SK-N-SH treated with all-trans-retinoic acid at 6 μM for 48 hours (cell line): ENCODE measurements at regions not wholly inside any gene's neighbourhood (a gene's known extent, or its start where the extent isn't known, plus 50 kb on each side); places are given as distances from the start of the nearest gene placed in this dataset.
"Not testable (repeated sequence)": the region's sequence is repeated elsewhere in the genome, so short reads cannot be mapped to it uniquely, and the experiment has no call there.

ENCODE experiments used
- ATAC-seq: fragments of 200-7000 bp; cut with Tn5 transposase; 3 replicates; pipeline ENCODE4 v1.9.1; 2020; ENCODE audit warnings: mild to moderate bottlenecking, moderate library complexity
- ARNTL ChIP-seq: fragments of 450-650 bp; formaldehyde crosslinking; IDR thresholded peaks from 2 replicates; pipeline ENCODE4 v1.5.0; 2020; ENCODE audit warnings: low read depth, mild to moderate bottlenecking, moderate library complexity, borderline replicate concordance
- BACH2 ChIP-seq: fragments of 250-450 bp; sonication (Bioruptor Pico); IDR thresholded peaks from 2 replicates; pipeline ENCODE4 v1.9.0; 2021; ENCODE audit warnings: mild to moderate bottlenecking, borderline replicate concordance
- CREB5 ChIP-seq: fragments of 250-450 bp; sonication (Bioruptor Pico); IDR thresholded peaks from 2 replicates; pipeline ENCODE4 v1.5.1; 2020; ENCODE audit warnings: low read depth, mild to moderate bottlenecking, moderate library complexity
- CSDC2 ChIP-seq: fragments of 250-450 bp; sonication (Bioruptor Pico); IDR thresholded peaks from 2 replicates; pipeline ENCODE4 v1.5.0; 2020; ENCODE audit warnings: mild to moderate bottlenecking, moderate library complexity
- ESRRG ChIP-seq: fragments of 250-450 bp; sonication (Bioruptor Pico); IDR thresholded peaks from 2 replicates; pipeline ENCODE4 v1.6.1; 2021; ENCODE audit warnings: mild to moderate bottlenecking
- ISL1 ChIP-seq: fragments of 250-450 bp; sonication (Bioruptor Pico); IDR thresholded peaks from 2 replicates; pipeline ENCODE4 v2.1.2; 2022; ENCODE audit warnings: mild to moderate bottlenecking, moderate library complexity
- OSR1 ChIP-seq: fragments of 250-450 bp; sonication (Bioruptor Pico); IDR thresholded peaks from 2 replicates; pipeline ENCODE4 v1.8.0; 2022; ENCODE audit warnings: moderate library complexity, mild to moderate bottlenecking, inconsistent platforms
- PATZ1 ChIP-seq: fragments of 250-450 bp; sonication (Bioruptor Pico); IDR thresholded peaks from 2 replicates; pipeline ENCODE4 v1.8.0; 2020; ENCODE audit warnings: mild to moderate bottlenecking, moderate library complexity, borderline replicate concordance
- POU6F1 ChIP-seq: fragments of 250-450 bp; sonication (Bioruptor Pico); IDR thresholded peaks from 2 replicates; pipeline ENCODE4 v1.8.0; 2021; ENCODE audit warnings: low read depth, mild to moderate bottlenecking, moderate library complexity, borderline replicate concordance
- PPARA ChIP-seq: fragments of 250-450 bp; sonication (Bioruptor Pico); IDR thresholded peaks from 2 replicates; pipeline ENCODE4 v1.5.0; 2020; ENCODE audit warnings: mild to moderate bottlenecking, borderline replicate concordance
- RARB ChIP-seq: fragments of 250-450 bp; sonication (Bioruptor Pico); IDR thresholded peaks from 2 replicates; pipeline ENCODE4 v1.8.0; 2021; ENCODE audit warnings: mild to moderate bottlenecking, moderate library complexity
- TCF4 ChIP-seq: fragments of 250-450 bp; sonication (Bioruptor Pico); IDR thresholded peaks from 2 replicates; pipeline ENCODE4 v1.8.0; 2021; ENCODE audit warnings: mild to moderate bottlenecking, moderate library complexity, borderline replicate concordance
- TSHZ2 ChIP-seq: fragments of 250-450 bp; sonication (Bioruptor Pico); IDR thresholded peaks from 2 replicates; pipeline ENCODE4 v1.5.0; 2020; ENCODE audit warnings: mild to moderate bottlenecking, moderate library complexity
- ZC3H10 ChIP-seq: fragments of 250-450 bp; sonication (Bioruptor Pico); IDR thresholded peaks from 2 replicates; pipeline ENCODE4 v1.5.1; 2021; ENCODE audit warnings: mild to moderate bottlenecking, moderate library complexity
- ZFP3 ChIP-seq: fragments of 250-450 bp; sonication (Bioruptor Pico); IDR thresholded peaks from 2 replicates; pipeline ENCODE4 v1.5.0; 2020; ENCODE audit warnings: mild to moderate bottlenecking, moderate library complexity
- ZFP30 ChIP-seq: fragments of 450-650 bp; formaldehyde crosslinking; IDR thresholded peaks from 2 replicates; pipeline ENCODE4 v1.5.0; 2022; ENCODE audit warnings: mild to moderate bottlenecking, moderate library complexity
- ZNF565 ChIP-seq: fragments of 450-650 bp; formaldehyde crosslinking; conservative IDR thresholded peaks from 2 replicates; pipeline ENCODE4 v1.5.0; 2020; ENCODE audit warnings: low read depth, mild to moderate bottlenecking, moderate library complexity
- ZNF70 ChIP-seq: fragments of 450-650 bp; formaldehyde crosslinking; IDR thresholded peaks from 2 replicates; pipeline ENCODE4 v1.5.0; 2020; ENCODE audit warnings: mild to moderate bottlenecking, moderate library complexity
- ZNF8 ChIP-seq: fragments of 450-650 bp; formaldehyde crosslinking; IDR thresholded peaks from 2 replicates; pipeline ENCODE4 v1.5.0; 2020; ENCODE audit warnings: mild to moderate bottlenecking, moderate library complexity

- TF ChIP-seq TSHZ2, result no peak
- no peak for TF ChIP-seq OSR1 (CRISPR knock-in tag)
- TF ChIP-seq ZNF70 (CRISPR knock-in tag), result no peak
These were observed 581.2 kb upstream of the SLC8A1 start (continued) for GRCh38 chr2:41033127-41033526.

- no peak for ATAC-seq
- TF ChIP-seq POU6F1 (no peak), PPARA (no peak), CSDC2 (CRISPR knock-in tag) (no peak), ARNTL (CRISPR knock-in tag) (no peak), ZFP30 (no peak), ZNF8 (no peak), ZFP3 (CRISPR knock-in tag) (no peak), ESRRG (CRISPR knock-in tag) (no peak), ISL1 (CRISPR knock-in tag) (no peak), TCF4 (no peak)
These were observed 586.5 kb upstream of the SLC8A1 start for GRCh38 chr2:41038408-41038807.

- ATAC-seq, result not testable (repeated sequence)
These were observed 587.9 kb upstream of the SLC8A1 start for GRCh38 chr2:41039750-41040149.

- ATAC-seq, result no peak
- TF ChIP-seq ARNTL (CRISPR knock-in tag), result no peak
- TF ChIP-seq PPARA, result no peak
- TF ChIP-seq CREB5 (CRISPR knock-in tag), result no peak
- TF ChIP-seq ZC3H10 (CRISPR knock-in tag), result no peak
- no peak for TF ChIP-seq ZNF8
- no peak for TF ChIP-seq TSHZ2
- no peak for TF ChIP-seq PATZ1 (CRISPR knock-in tag)
- TF ChIP-seq ZNF565, result no peak
- no peak for TF ChIP-seq OSR1 (CRISPR knock-in tag)
- TF ChIP-seq RARB (CRISPR knock-in tag), result no peak
- no peak for TF ChIP-seq BACH2 (CRISPR knock-in tag)
These were observed 589.1 kb upstream of the SLC8A1 start for GRCh38 chr2:41040782-41041520.
